NT2/D1 (cell line): ENCODE measurements at regions not wholly inside any gene's neighbourhood (a gene's known extent, or its start where the extent isn't known, plus 50 kb on each side); places are given as distances from the start of the nearest gene placed in this dataset.

Experiments
- SUZ12 ChIP-seq: IDR thresholded peaks from 2 replicates; pipeline ENCODE4 v1.6.1; 2011; ENCODE audit not compliant: insufficient read length, insufficient read depth; ENCODE audit errors: extremely low read depth
- YY1 ChIP-seq: IDR thresholded peaks from 2 replicates; pipeline ENCODE4 v1.6.1; 2011; ENCODE audit not compliant: insufficient read length, insufficient read depth
- ZNF274 ChIP-seq: IDR thresholded peaks from 2 replicates; pipeline ENCODE4 v1.6.1; 2011; ENCODE audit warnings: mild to moderate bottlenecking, low read depth, low read length

GRCh38 chr3:30481241-30481640, 125.2 kb upstream of the TGFBR2 start:
- TF ChIP-seq YY1, result no peak
- TF ChIP-seq ZNF274, result no peak
- no peak for TF ChIP-seq SUZ12
